ENCODE measurements at regions not wholly inside any gene's neighbourhood (a gene's known extent, or its start where the extent isn't known, plus 50 kb on each side); places are given as distances from the start of the nearest gene placed in this dataset.

GRCh38 chr6:6920114-6920986 is 187.4 kb upstream of the RREB1 start:
- TF ChIP-seq CTCF (IDR thresholded peaks at IDR 0.05; ENCODE audit: low read depth, low read length): no peak
- H3K4me3 ChIP-seq (replicated peaks in 1 of 2; ENCODE audit: low read depth in 2 of 2, low read length in 2 of 2): no peak overlapping the region
- DNase-seq (ENCODE audit: low read depth in 2 of 2): peak in 1 of 2 donors; percentile 34

GRCh38 chr6:6920987-6921313 is 186.8 kb upstream of the RREB1 start:
- DNase-seq (ENCODE audit: low read depth in 2 of 2): no peak
- no peak for TF ChIP-seq CTCF (IDR thresholded peaks at IDR 0.05; ENCODE audit: low read depth, low read length)
- no peak overlapping the region for H3K4me3 ChIP-seq (replicated peaks in 1 of 2; ENCODE audit: low read depth in 2 of 2, low read length in 2 of 2)

GRCh38 chr6:6922166-6922565 is 185.6 kb upstream of the RREB1 start:
- no peak for TF ChIP-seq CTCF (IDR thresholded peaks at IDR 0.05; ENCODE audit: low read depth, low read length)
- no peak overlapping the region for H3K4me3 ChIP-seq (replicated peaks in 1 of 2; ENCODE audit: low read depth in 2 of 2, low read length in 2 of 2)

GRCh38 chr6:6923605-6924004 is 184.2 kb upstream of the RREB1 start:
- no peak overlapping the region for H3K4me3 ChIP-seq (replicated peaks in 1 of 2; ENCODE audit: low read depth in 2 of 2, low read length in 2 of 2)
- no peak for DNase-seq (ENCODE audit: low read depth in 2 of 2)
- TF ChIP-seq CTCF (IDR thresholded peaks at IDR 0.05; ENCODE audit: low read depth, low read length): no peak

More at GRCh38 chr6:6922166-6922565, 185.6 kb upstream of the RREB1 start:
- DNase-seq (ENCODE audit: low read depth in 2 of 2): no peak

- no peak overlapping the region for H3K4me3 ChIP-seq (replicated peaks in 1 of 2; ENCODE audit: low read depth in 2 of 2, low read length in 2 of 2)
- no peak for DNase-seq (ENCODE audit: low read depth in 2 of 2)
- no peak for TF ChIP-seq CTCF (IDR thresholded peaks at IDR 0.05; ENCODE audit: low read depth, low read length)
Observed at GRCh38 chr6:6924708-6925107, 183.1 kb upstream of the RREB1 start.

- peak in 1 of 2 donors; percentile 15 for DNase-seq (ENCODE audit: low read depth in 2 of 2)
- no peak overlapping the region for H3K4me3 ChIP-seq (replicated peaks in 1 of 2; ENCODE audit: low read depth in 2 of 2, low read length in 2 of 2)
- no peak for TF ChIP-seq CTCF (IDR thresholded peaks at IDR 0.05; ENCODE audit: low read depth, low read length)
Observed at GRCh38 chr6:6925391-6926164, 182.2 kb upstream of the RREB1 start.
